ENCODE measurements at regions not wholly inside any gene's neighbourhood (a gene's known extent, or its start where the extent isn't known, plus 50 kb on each side); places are given as distances from the start of the nearest gene placed in this dataset.

- TF ChIP-seq POLR2AphosphoS5 (IDR thresholded peaks at IDR 0.05; ENCODE audit: low read depth, low read length) = no peak
- TF ChIP-seq SPI1 (IDR thresholded peaks at IDR 0.05; ENCODE audit: low read depth, low read length) = no peak
These were observed 75.3 kb upstream of the UQCRFS1 start for GRCh38 chr19:29288256-29288655.
